ENCODE measurements at regions not wholly inside any gene's neighbourhood (a gene's known extent, or its start where the extent isn't known, plus 50 kb on each side); places are given as distances from the start of the nearest gene placed in this dataset.
"Not testable (repeated sequence)": the region's sequence is repeated elsewhere in the genome, so short reads cannot be mapped to it uniquely, and the experiment has no call there.

DNA sequence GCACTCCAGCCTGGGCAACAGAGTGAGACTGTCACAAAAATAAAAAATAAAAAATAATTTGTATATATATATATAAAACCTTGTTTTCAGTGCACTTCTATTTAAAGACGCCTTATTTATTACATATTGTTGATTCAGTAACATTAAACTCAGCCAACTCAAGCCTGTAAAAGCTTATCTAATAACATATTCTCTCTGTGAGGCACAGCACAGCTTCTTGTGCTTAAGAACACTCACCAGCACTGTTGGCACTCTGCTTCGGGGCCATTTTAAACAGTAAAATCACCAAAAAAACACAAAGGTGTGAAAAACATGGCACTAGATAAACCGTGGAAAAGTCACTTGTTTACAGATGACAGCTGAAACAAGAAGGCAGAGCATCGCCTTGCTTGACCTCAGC is 89.0 kb upstream of the C10orf90 start:
- no peak overlapping the region for H3K4me3 Mint-ChIP-seq (ENCODE audit: unreplicated experiment)
- DNase-seq (ENCODE audit: low read depth): no peak
- TF ChIP-seq, protein P1, sequence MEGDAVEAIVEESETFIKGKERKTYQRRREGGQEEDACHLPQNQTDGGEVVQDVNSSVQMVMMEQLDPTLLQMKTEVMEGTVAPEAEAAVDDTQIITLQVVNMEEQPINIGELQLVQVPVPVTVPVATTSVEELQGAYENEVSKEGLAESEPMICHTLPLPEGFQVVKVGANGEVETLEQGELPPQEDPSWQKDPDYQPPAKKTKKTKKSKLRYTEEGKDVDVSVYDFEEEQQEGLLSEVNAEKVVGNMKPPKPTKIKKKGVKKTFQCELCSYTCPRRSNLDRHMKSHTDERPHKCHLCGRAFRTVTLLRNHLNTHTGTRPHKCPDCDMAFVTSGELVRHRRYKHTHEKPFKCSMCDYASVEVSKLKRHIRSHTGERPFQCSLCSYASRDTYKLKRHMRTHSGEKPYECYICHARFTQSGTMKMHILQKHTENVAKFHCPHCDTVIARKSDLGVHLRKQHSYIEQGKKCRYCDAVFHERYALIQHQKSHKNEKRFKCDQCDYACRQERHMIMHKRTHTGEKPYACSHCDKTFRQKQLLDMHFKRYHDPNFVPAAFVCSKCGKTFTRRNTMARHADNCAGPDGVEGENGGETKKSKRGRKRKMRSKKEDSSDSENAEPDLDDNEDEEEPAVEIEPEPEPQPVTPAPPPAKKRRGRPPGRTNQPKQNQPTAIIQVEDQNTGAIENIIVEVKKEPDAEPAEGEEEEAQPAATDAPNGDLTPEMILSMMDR (IDR thresholded peaks at IDR 0.05; ENCODE audit: insufficient read depth, low read depth, low read length): no peak
- TF ChIP-seq EZH2 (IDR thresholded peaks at IDR 0.05; ENCODE audit: insufficient read depth, low read length): no peak
- H3K27me3 Mint-ChIP-seq (ENCODE audit: low read depth, unreplicated experiment): peaks cover 2% of the 10 kb centered on the region
- Histone ChIP-seq H4K20me1 (ENCODE audit: insufficient read depth, low read length) (no peaks in the 10 kb centered on the region), H3K9me3 (ENCODE audit: insufficient read depth, low read depth, low read length) (no peaks in the 10 kb centered on the region), H3K4me2 (ENCODE audit: low read length) (no peak overlapping the region), H3K36me3 (ENCODE audit: insufficient read depth, low read length) (no peaks in the 10 kb centered on the region), H3K4me1 (ENCODE audit: insufficient read depth, low read length) (no peaks in the 10 kb centered on the region), H3K9ac (ENCODE audit: low read length) (no peak overlapping the region), H2AFZ (ENCODE audit: low read depth, low read length) (no peak overlapping the region), H3K79me2 (ENCODE audit: insufficient read depth, low read length) (no peaks in the 10 kb centered on the region), H3K27ac (ENCODE audit: low read depth, low read length) (no peak overlapping the region), H3K4me3 (ENCODE audit: insufficient read depth, low read depth, low read length) (no peak overlapping the region), H3K27me3 (ENCODE audit: insufficient read depth, low read length) (no peaks in the 10 kb centered on the region)
- peaks cover 2% of the 10 kb centered on the region for H3K4me1 Mint-ChIP-seq (ENCODE audit: low read depth, unreplicated experiment)
- no peak overlapping the region for H3K27ac Mint-ChIP-seq (ENCODE audit: unreplicated experiment)
- H3K36me3 Mint-ChIP-seq (ENCODE audit: low read depth, unreplicated experiment): no peaks in the 10 kb centered on the region
- FAIRE-seq: no peak
- peaks cover 19% of the 10 kb centered on the region for H3K9me3 Mint-ChIP-seq (ENCODE audit: unreplicated experiment)

DNA sequence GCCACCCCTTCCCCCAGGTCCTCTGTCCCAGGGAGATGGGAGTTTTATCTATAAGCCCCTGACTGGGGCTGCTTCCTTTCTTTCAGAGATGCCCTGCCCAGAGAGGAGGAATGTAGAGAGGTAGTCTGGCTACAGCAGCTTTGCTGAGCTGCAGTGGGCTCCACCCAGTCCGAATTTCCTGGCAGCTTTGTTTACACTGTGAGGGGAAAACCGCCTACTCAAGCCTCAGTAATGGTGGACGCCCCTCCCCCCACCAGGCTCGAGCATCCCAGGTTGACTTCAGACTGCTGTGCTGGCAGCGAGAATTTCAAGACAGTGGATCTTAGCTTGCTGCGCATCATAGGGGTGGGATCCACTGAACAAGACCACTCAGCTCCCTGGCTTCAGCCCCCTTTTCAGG is 96.2 kb upstream of the C10orf90 start:
- not testable (repeated sequence) for H3K27me3 ChIP-seq (ENCODE audit: insufficient read depth, low read length); H3K9ac ChIP-seq (ENCODE audit: low read length); H3K79me2 ChIP-seq (ENCODE audit: insufficient read depth, low read length); H3K36me3 ChIP-seq (ENCODE audit: insufficient read depth, low read length); H3K4me1 ChIP-seq (ENCODE audit: insufficient read depth, low read length); H3K27ac ChIP-seq (ENCODE audit: low read depth, low read length); H3K4me3 Mint-ChIP-seq (ENCODE audit: unreplicated experiment); H3K27me3 Mint-ChIP-seq (ENCODE audit: low read depth, unreplicated experiment); FAIRE-seq; H3K27ac Mint-ChIP-seq (ENCODE audit: unreplicated experiment); H2AFZ ChIP-seq (ENCODE audit: low read depth, low read length); H3K9me3 ChIP-seq (ENCODE audit: insufficient read depth, low read depth, low read length); DNase-seq (ENCODE audit: low read depth); H3K4me3 ChIP-seq (ENCODE audit: insufficient read depth, low read depth, low read length); H4K20me1 ChIP-seq (ENCODE audit: insufficient read depth, low read length); H3K4me1 Mint-ChIP-seq (ENCODE audit: low read depth, unreplicated experiment); H3K36me3 Mint-ChIP-seq (ENCODE audit: low read depth, unreplicated experiment); H3K4me2 ChIP-seq (ENCODE audit: low read length)
- H3K9me3 Mint-ChIP-seq (ENCODE audit: unreplicated experiment): peaks cover 23% of the 10 kb centered on the region

- H3K4me3 ChIP-seq (ENCODE audit: insufficient read depth, low read depth, low read length): no peak overlapping the region
- no peaks in the 10 kb centered on the region for H3K27me3 Mint-ChIP-seq (ENCODE audit: low read depth, unreplicated experiment)
- H3K27ac ChIP-seq (ENCODE audit: low read depth, low read length): no peak overlapping the region
- H3K27ac Mint-ChIP-seq (ENCODE audit: unreplicated experiment): no peak overlapping the region
- TF ChIP-seq EZH2 (IDR thresholded peaks at IDR 0.05; ENCODE audit: insufficient read depth, low read length): no peak
- TF ChIP-seq, protein P1 (IDR thresholded peaks at IDR 0.05; ENCODE audit: insufficient read depth, low read depth, low read length): no peak
- H3K36me3 ChIP-seq (ENCODE audit: insufficient read depth, low read length): no peaks in the 10 kb centered on the region
- no peaks in the 10 kb centered on the region for H3K4me1 ChIP-seq (ENCODE audit: insufficient read depth, low read length)
- no peaks in the 10 kb centered on the region for H3K4me1 Mint-ChIP-seq (ENCODE audit: low read depth, unreplicated experiment)
- no peak overlapping the region for H3K9ac ChIP-seq (ENCODE audit: low read length)
- H3K79me2 ChIP-seq (ENCODE audit: insufficient read depth, low read length): no peaks in the 10 kb centered on the region
- no peak overlapping the region for H3K4me2 ChIP-seq (ENCODE audit: low read length)
- peaks cover 1% of the 10 kb centered on the region for H3K36me3 Mint-ChIP-seq (ENCODE audit: low read depth, unreplicated experiment)
- no peaks in the 10 kb centered on the region for H4K20me1 ChIP-seq (ENCODE audit: insufficient read depth, low read length)
- no peaks in the 10 kb centered on the region for H3K27me3 ChIP-seq (ENCODE audit: insufficient read depth, low read length)
- H3K4me3 Mint-ChIP-seq (ENCODE audit: unreplicated experiment): no peak overlapping the region
- no peaks in the 10 kb centered on the region for H3K9me3 ChIP-seq (ENCODE audit: insufficient read depth, low read depth, low read length)
- no peaks in the 10 kb centered on the region for H3K9me3 Mint-ChIP-seq (ENCODE audit: unreplicated experiment)
- no peak for FAIRE-seq
- H2AFZ ChIP-seq (ENCODE audit: low read depth, low read length): no peak overlapping the region
- no peak for DNase-seq (ENCODE audit: low read depth)
Measured at GRCh38 chr10:126770809-126771208, 100.3 kb upstream of the C10orf90 start.
